ENCODE measurements at regions not wholly inside any gene's neighbourhood (a gene's known extent, or its start where the extent isn't known, plus 50 kb on each side); places are given as distances from the start of the nearest gene placed in this dataset.

DNA sequence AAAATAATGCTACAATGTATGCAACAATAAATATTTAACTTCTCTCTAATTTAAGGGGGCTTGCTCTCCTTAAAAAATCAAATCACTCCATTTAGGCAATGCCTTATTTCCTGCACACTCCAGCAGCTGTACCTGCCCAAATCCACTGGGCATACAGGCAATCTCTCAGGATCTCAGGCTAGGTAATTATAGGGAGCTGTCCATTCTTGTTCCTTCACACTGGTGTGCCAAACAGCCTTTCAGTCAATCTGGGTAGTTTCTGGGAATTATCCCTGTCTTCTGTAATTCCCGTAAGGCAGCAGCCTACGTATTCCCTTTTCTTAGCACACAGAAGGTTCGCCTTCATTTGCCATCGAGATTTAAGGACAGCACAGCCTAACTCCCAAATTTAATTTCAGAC is 922.6 kb upstream of the SLIT2 start:
- Histone ChIP-seq H3K4me1 (ENCODE audit: control insufficient read depth, insufficient read depth, low read length) (no peaks in the 10 kb centered on the region), H3K4me2 (ENCODE audit: control insufficient read depth, insufficient read depth) (no peak overlapping the region), H3K36me3 (ENCODE audit: control insufficient read depth in 2 of 2, insufficient read depth in 2 of 2, low read length in 1 of 2) (no peaks in the 10 kb centered on the region), H3K4me3 (no peak overlapping the region), H2AFZ (ENCODE audit: control insufficient read depth, low read depth, low read length) (no peak overlapping the region), H3K9ac (ENCODE audit: control insufficient read depth, insufficient read depth, low read length) (no peak overlapping the region), H4K20me1 (ENCODE audit: control insufficient read depth, insufficient read depth) (no peaks in the 10 kb centered on the region), H3K27me3 (replicated peaks in 1 of 2; ENCODE audit: control insufficient read depth in 2 of 2, insufficient read depth in 2 of 2, low read length in 1 of 2) (no peaks in the 10 kb centered on the region), H3K79me2 (ENCODE audit: control insufficient read depth, insufficient read depth, low read length) (no peaks in the 10 kb centered on the region), H3K27ac (ENCODE audit: control insufficient read depth, insufficient read depth) (no peak overlapping the region), H3K9me3 (replicated peaks; ENCODE audit: control insufficient read depth, insufficient read depth, low read length) (no peaks in the 10 kb centered on the region)
- ATAC-seq (no peak), DNase-seq (ENCODE audit: low read depth, low spot score) (no peak), FAIRE-seq (no peak)
- intact Hi-C loops (cut with micrococcal nuclease; ENCODE audit: unreplicated experiment) (no loop called here), in situ Hi-C loops (cut with MboI) (no loop called here)
- POLR2A ChIA-PET = no interaction called here
- WGBS (ENCODE audit: insufficient coverage, insufficient replicate concordance, low lambda C conversion rate, missing lambda C conversion rate) = 22% methylated on average over 4 of the region's 4 CpGs
- RAD21 ChIA-PET (ENCODE audit: unreplicated experiment) = no interaction called here
- SMC1A ChIA-PET (ENCODE audit: uncharacterized antibody, unreplicated experiment) = no interaction called here
- no TSS peak for BruUV-seq (replicated peaks)
- TF ChIP-seq, protein P1, sequence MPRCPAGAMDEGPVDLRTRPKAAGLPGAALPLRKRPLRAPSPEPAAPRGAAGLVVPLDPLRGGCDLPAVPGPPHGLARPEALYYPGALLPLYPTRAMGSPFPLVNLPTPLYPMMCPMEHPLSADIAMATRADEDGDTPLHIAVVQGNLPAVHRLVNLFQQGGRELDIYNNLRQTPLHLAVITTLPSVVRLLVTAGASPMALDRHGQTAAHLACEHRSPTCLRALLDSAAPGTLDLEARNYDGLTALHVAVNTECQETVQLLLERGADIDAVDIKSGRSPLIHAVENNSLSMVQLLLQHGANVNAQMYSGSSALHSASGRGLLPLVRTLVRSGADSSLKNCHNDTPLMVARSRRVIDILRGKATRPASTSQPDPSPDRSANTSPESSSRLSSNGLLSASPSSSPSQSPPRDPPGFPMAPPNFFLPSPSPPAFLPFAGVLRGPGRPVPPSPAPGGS (IDR thresholded peaks at IDR 0.05; ENCODE audit: borderline replicate concordance, insufficient read depth, low read depth, low read length, poor library complexity, severe bottlenecking) = no peak
- TF ChIP-seq CHD4 (IDR thresholded peaks at IDR 0.05) = no peak
- TF ChIP-seq ASH2L (IDR thresholded peaks at IDR 0.05; ENCODE audit: borderline replicate concordance, low read depth) = no peak
- no peak for TF ChIP-seq POLR2AphosphoS2 (IDR thresholded peaks at IDR 0.05; ENCODE audit: low read depth, low read length)
- no peak for TF ChIP-seq SMAD1 (IDR thresholded peaks at IDR 0.05; ENCODE audit: low read depth, partially characterized antibody)
- TF ChIP-seq SMAD5 (IDR thresholded peaks at IDR 0.05; ENCODE audit: low read depth) = no peak
- CTCF ChIA-PET = no interaction called here

GRCh38 chr4:19327364-19327763 is 924.3 kb upstream of the SLIT2 start:
- no peak for TF ChIP-seq STAT3 (IDR thresholded peaks at IDR 0.05; ENCODE audit: low read depth, low read length)
- TF ChIP-seq REST (IDR thresholded peaks at IDR 0.05; ENCODE audit: low read depth, low read length) = no peak
- no peak for TF ChIP-seq ZNF24 (IDR thresholded peaks at IDR 0.05)
- TF ChIP-seq KDM1A (IDR thresholded peaks at IDR 0.05; ENCODE audit: borderline replicate concordance) = no peak
- Histone ChIP-seq H4K20me1 (ENCODE audit: control insufficient read depth, insufficient read depth) (no peaks in the 10 kb centered on the region), H3K9me3 (replicated peaks; ENCODE audit: control insufficient read depth, insufficient read depth, low read length) (no peaks in the 10 kb centered on the region), H3K27me3 (replicated peaks in 1 of 2; ENCODE audit: control insufficient read depth in 2 of 2, insufficient read depth in 2 of 2, low read length in 1 of 2) (no peaks in the 10 kb centered on the region), H3K9ac (ENCODE audit: control insufficient read depth, insufficient read depth, low read length) (no peak overlapping the region), H3K36me3 (ENCODE audit: control insufficient read depth in 2 of 2, insufficient read depth in 2 of 2, low read length in 1 of 2) (no peaks in the 10 kb centered on the region), H2AFZ (ENCODE audit: control insufficient read depth, low read depth, low read length) (no peak overlapping the region), H3K4me3 (no peak overlapping the region), H3K27ac (ENCODE audit: control insufficient read depth, insufficient read depth) (no peak overlapping the region), H3K79me2 (ENCODE audit: control insufficient read depth, insufficient read depth, low read length) (no peaks in the 10 kb centered on the region), H3K4me2 (ENCODE audit: control insufficient read depth, insufficient read depth) (no peak overlapping the region), H3K4me1 (ENCODE audit: control insufficient read depth, insufficient read depth, low read length) (no peaks in the 10 kb centered on the region)
- intact Hi-C loops (cut with micrococcal nuclease; ENCODE audit: unreplicated experiment) (no loop called here), in situ Hi-C loops (cut with MboI) (no loop called here)
- DNase-seq (ENCODE audit: low read depth, low spot score) (no peak), FAIRE-seq (no peak), ATAC-seq (no peak)
- CTCF ChIA-PET = no interaction called here
- RAD21 ChIA-PET (ENCODE audit: unreplicated experiment) = no interaction called here
- WGBS (ENCODE audit: insufficient coverage, insufficient replicate concordance, low lambda C conversion rate, missing lambda C conversion rate) = 6% methylated on average over 1 of the region's 1 CpG
- SMC1A ChIA-PET (ENCODE audit: uncharacterized antibody, unreplicated experiment) = no interaction called here
- no TSS peak for BruUV-seq (replicated peaks)
- POLR2A ChIA-PET = no interaction called here

Measured in GM12878 (cell line).